GM12801 (cell line): ENCODE measurements at regions not wholly inside any gene's neighbourhood (a gene's known extent, or its start where the extent isn't known, plus 50 kb on each side); places are given as distances from the start of the nearest gene placed in this dataset.

ENCODE experiments used
- TF ChIP-seq, protein P1 (sequence below): IDR thresholded peaks from one replicate; pipeline ENCODE4 v1.5.1; 2011; ENCODE audit warnings: control low read depth; ENCODE audit not compliant: insufficient read length; ENCODE audit errors: extremely low read depth

DNA sequence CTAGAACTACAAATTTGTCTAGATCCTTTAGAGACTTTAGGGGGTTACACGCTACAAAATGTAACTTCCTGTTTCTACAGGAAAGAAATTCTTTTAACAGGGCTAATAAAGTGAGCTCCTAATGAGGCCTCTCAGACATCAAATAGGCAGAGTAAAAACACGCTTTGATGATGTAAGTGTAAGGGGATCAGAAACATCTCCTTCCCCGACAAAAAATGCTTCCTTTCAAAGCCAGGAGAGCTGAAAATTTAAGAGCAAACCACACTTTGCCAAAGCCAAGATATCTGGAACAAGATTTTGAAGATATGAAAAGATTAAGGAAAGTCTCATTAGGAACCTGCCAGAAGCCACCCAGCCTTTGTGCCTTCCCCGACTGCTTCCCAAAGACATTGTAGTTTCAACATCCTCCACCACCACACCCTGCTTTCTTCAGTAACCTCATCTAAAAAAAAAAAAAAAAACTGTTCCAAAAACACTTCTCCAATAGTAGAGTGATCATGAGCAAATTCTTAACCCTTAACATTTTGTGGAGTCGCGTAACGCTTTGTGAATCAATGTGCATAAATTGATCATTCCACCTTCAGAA, 505.0 kb upstream of the THBS1 start:
- TF ChIP-seq, protein P1, sequence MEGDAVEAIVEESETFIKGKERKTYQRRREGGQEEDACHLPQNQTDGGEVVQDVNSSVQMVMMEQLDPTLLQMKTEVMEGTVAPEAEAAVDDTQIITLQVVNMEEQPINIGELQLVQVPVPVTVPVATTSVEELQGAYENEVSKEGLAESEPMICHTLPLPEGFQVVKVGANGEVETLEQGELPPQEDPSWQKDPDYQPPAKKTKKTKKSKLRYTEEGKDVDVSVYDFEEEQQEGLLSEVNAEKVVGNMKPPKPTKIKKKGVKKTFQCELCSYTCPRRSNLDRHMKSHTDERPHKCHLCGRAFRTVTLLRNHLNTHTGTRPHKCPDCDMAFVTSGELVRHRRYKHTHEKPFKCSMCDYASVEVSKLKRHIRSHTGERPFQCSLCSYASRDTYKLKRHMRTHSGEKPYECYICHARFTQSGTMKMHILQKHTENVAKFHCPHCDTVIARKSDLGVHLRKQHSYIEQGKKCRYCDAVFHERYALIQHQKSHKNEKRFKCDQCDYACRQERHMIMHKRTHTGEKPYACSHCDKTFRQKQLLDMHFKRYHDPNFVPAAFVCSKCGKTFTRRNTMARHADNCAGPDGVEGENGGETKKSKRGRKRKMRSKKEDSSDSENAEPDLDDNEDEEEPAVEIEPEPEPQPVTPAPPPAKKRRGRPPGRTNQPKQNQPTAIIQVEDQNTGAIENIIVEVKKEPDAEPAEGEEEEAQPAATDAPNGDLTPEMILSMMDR, result no peak

DNA sequence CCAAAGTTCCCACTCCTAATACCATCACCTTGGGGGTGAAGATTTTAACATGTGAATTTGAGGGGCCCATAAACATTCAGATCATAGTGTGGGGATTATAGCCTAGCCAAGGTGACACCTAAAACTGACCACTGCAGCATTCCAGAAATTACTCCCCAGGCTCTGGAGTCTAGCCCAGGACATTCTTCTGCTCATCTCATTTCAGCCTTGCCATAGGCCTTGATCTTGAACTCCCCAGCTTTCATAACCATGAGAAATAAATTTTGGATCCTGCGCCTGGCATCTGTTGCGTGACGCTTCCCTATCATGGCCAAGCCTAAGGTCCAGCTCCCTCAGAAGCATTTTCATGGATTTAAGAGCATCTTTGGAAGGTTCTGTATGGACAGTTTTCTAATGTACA, 502.9 kb upstream of the THBS1 start:
- TF ChIP-seq, protein P1, result no peak

- TF ChIP-seq, protein P1, result no peak
Observed at GRCh38 chr15:39079296-39079847, 501.5 kb upstream of the THBS1 start.

- TF ChIP-seq, protein P1, result no peak
Observed at GRCh38 chr15:39083213-39083612, 497.7 kb upstream of the THBS1 start.

GRCh38 chr15:39084674-39085530, 496.0 kb upstream of the THBS1 start:
- TF ChIP-seq, protein P1, result no peak

DNA sequence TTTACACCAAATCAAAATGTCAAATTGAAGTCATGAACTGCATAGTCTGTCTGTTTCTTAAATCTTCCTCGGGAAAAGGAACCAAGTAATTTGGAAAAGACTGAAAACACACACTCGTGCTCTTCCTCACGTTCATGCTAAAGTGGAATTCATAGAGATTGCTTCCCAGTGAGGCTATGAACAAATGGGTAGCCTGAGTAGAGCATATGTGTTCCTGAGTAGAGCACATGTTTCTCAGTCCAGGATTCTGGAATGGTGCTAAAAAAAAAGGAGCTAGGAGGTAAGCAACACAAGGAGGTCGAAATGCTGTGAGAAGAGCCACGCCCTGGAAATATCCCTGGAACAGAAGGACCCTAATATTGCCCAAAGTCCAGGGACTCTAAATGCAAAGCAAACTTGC, 494.2 kb upstream of the THBS1 start:
- TF ChIP-seq, protein P1, result no peak

DNA sequence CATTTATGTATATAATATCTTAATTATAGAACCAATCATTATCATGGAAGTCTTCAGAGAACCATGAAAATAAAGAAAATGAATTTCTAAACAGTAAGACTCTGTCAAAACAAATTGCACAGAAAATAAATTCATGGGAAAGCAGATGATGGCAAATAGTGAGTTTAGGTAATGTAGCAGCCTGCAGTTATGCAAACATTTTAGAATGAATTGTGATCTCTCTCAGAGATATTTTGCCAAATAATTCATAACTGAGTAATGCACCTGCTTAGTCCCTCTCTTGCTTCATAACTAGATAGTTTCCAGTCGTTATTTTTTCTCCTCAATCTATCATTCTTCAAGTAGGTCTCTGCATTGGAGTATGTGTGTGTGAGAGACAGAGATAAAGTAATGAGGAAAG, 492.7 kb upstream of the THBS1 start:
- TF ChIP-seq, protein P1, result no peak
